ENCODE measurements at regions not wholly inside any gene's neighbourhood (a gene's known extent, or its start where the extent isn't known, plus 50 kb on each side); places are given as distances from the start of the nearest gene placed in this dataset.

DNA sequence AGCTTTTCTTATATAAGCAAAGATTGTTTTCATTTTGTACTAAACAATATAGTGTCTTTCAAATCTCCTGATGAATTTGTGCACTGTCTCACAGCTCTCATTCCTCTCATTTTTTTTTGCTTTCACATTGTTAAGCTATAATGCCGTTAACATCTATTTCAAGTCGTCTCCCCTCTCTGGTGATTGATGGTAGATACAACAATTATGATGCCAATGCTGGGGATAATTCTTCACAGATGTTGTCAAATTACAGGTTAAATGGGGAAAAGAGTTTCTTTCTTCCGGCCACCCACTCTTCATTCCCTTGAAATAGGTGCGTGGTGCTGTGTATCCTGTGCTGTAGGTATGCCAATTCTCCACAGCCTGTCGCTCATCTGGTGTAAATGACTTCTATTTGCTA, 1053.7 kb upstream of the ZEB2 start (continued):
- TF ChIP-seq, protein P1, sequence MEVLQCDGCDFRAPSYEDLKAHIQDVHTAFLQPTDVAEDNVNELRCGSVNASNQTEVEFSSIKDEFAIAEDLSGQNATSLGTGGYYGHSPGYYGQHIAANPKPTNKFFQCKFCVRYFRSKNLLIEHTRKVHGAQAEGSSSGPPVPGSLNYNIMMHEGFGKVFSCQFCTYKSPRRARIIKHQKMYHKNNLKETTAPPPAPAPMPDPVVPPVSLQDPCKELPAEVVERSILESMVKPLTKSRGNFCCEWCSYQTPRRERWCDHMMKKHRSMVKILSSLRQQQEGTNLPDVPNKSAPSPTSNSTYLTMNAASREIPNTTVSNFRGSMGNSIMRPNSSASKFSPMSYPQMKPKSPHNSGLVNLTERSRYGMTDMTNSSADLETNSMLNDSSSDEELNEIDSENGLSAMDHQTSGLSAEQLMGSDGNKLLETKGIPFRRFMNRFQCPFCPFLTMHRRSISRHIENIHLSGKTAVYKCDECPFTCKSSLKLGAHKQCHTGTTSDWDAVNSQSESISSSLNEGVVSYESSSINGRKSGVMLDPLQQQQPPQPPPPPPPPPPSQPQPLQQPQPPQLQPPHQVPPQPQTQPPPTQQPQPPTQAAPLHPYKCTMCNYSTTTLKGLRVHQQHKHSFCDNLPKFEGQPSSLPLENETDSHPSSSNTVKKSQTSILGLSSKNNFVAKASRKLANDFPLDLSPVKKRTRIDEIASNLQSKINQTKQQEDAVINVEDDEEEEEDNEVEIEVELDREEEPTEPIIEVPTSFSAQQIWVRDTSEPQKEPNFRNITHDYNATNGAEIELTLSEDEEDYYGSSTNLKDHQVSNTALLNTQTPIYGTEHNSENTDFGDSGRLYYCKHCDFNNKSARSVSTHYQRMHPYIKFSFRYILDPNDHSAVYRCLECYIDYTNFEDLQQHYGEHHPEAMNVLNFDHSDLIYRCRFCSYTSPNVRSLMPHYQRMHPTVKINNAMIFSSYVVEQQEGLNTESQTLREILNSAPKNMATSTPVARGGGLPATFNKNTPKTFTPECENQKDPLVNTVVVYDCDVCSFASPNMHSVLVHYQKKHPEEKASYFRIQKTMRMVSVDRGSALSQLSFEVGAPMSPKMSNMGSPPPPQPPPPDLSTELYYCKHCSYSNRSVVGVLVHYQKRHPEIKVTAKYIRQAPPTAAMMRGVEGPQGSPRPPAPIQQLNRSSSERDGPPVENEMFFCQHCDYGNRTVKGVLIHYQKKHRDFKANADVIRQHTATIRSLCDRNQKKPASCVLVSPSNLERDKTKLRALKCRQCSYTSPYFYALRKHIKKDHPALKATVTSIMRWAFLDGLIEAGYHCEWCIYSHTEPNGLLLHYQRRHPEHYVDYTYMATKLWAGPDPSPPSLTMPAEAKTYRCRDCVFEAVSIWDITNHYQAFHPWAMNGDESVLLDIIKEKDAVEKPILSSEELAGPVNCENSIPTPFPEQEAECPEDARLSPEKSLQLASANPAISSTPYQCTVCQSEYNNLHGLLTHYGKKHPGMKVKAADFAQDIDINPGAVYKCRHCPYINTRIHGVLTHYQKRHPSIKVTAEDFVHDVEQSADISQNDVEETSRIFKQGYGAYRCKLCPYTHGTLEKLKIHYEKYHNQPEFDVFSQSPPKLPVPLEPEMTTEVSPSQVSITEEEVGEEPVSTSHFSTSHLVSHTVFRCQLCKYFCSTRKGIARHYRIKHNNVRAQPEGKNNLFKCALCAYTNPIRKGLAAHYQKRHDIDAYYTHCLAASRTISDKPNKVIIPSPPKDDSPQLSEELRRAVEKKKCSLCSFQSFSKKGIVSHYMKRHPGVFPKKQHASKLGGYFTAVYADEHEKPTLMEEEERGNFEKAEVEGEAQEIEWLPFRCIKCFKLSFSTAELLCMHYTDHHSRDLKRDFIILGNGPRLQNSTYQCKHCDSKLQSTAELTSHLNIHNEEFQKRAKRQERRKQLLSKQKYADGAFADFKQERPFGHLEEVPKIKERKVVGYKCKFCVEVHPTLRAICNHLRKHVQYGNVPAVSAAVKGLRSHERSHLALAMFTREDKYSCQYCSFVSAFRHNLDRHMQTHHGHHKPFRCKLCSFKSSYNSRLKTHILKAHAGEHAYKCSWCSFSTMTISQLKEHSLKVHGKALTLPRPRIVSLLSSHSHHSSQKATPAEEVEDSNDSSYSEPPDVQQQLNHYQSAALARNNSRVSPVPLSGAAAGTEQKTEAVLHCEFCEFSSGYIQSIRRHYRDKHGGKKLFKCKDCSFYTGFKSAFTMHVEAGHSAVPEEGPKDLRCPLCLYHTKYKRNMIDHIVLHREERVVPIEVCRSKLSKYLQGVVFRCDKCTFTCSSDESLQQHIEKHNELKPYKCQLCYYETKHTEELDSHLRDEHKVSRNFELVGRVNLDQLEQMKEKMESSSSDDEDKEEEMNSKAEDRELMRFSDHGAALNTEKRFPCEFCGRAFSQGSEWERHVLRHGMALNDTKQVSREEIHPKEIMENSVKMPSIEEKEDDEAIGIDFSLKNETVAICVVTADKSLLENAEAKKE (CRISPR knock-in tag; IDR thresholded peaks at IDR 0.05), result no peak
- TF ChIP-seq, protein P2, sequence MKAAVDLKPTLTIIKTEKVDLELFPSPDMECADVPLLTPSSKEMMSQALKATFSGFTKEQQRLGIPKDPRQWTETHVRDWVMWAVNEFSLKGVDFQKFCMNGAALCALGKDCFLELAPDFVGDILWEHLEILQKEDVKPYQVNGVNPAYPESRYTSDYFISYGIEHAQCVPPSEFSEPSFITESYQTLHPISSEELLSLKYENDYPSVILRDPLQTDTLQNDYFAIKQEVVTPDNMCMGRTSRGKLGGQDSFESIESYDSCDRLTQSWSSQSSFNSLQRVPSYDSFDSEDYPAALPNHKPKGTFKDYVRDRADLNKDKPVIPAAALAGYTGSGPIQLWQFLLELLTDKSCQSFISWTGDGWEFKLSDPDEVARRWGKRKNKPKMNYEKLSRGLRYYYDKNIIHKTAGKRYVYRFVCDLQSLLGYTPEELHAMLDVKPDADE (IDR thresholded peaks at IDR 0.05), result no peak

DNA sequence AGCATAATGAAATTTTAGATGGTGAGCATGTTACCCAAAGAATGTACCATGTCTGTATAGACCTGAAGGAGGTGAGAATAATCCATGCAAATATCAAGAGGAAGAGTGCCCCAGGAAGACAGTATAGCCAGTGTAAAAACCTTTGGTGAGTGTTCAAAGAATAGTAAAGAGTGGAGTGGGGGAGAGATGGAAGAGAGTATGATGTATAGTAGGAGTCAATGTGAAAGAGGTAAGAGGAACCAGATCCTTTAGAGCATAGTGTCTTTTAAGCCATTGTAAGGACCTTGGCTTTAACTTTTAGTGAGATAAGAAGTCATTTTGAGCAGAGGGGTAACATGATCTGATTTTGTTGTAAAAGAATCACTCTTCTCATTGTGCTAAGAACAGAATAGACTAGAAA, 1052.3 kb upstream of the ZEB2 start:
- Histone ChIP-seq H3K4me3 (no peak overlapping the region), H3F3A (replicated peaks; ENCODE audit: low read depth) (no peaks in the 10 kb centered on the region), H3K27ac (ENCODE audit: low read depth) (no peak overlapping the region), H3K4me1 (ENCODE audit: insufficient read depth) (no peaks in the 10 kb centered on the region), H4K20me1 (replicated peaks; ENCODE audit: insufficient read depth) (no peaks in the 10 kb centered on the region), H3K4me2 (no peak overlapping the region), H3K36me3 (ENCODE audit: insufficient read depth) (no peaks in the 10 kb centered on the region), H2AFZ (0 out of 2 replicates have a peak overlapping the region, but pooled peaks have one; percentile 23), H3K27me3 (ENCODE audit: insufficient read depth) (no peaks in the 10 kb centered on the region), H3K9me2 (ENCODE audit: insufficient read depth) (0 out of 2 replicates have a peak, but pooled peaks cover 4% of the 10 kb centered on the region), H3K79me2 (replicated peaks; ENCODE audit: insufficient read depth) (no peaks in the 10 kb centered on the region)
- no peaks in the 10 kb centered on the region for H3K27me3 Mint-ChIP-seq (ENCODE audit: insufficient read depth, low read depth, poor library complexity)
- no peaks in the 10 kb centered on the region for H3K36me3 Mint-ChIP-seq (ENCODE audit: low read depth)
- no peaks in the 10 kb centered on the region for H3K9me3 Mint-ChIP-seq
- peaks cover 2% of the 10 kb centered on the region; the same call in 1 of the 3 replicates for H3K4me1 Mint-ChIP-seq
- no peak overlapping the region for H3K27ac Mint-ChIP-seq
- DNase-seq (ENCODE audit: low spot score), result no peak
- no peak overlapping the region for H3K4me3 Mint-ChIP-seq
- no peak for ATAC-seq
- TF ChIP-seq STAT1 (IDR thresholded peaks at IDR 0.05; ENCODE audit: unreplicated experiment), result no peak
- TF ChIP-seq, protein P3, sequence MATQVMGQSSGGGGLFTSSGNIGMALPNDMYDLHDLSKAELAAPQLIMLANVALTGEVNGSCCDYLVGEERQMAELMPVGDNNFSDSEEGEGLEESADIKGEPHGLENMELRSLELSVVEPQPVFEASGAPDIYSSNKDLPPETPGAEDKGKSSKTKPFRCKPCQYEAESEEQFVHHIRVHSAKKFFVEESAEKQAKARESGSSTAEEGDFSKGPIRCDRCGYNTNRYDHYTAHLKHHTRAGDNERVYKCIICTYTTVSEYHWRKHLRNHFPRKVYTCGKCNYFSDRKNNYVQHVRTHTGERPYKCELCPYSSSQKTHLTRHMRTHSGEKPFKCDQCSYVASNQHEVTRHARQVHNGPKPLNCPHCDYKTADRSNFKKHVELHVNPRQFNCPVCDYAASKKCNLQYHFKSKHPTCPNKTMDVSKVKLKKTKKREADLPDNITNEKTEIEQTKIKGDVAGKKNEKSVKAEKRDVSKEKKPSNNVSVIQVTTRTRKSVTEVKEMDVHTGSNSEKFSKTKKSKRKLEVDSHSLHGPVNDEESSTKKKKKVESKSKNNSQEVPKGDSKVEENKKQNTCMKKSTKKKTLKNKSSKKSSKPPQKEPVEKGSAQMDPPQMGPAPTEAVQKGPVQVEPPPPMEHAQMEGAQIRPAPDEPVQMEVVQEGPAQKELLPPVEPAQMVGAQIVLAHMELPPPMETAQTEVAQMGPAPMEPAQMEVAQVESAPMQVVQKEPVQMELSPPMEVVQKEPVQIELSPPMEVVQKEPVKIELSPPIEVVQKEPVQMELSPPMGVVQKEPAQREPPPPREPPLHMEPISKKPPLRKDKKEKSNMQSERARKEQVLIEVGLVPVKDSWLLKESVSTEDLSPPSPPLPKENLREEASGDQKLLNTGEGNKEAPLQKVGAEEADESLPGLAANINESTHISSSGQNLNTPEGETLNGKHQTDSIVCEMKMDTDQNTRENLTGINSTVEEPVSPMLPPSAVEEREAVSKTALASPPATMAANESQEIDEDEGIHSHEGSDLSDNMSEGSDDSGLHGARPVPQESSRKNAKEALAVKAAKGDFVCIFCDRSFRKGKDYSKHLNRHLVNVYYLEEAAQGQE (IDR thresholded peaks at IDR 0.05; ENCODE audit: unreplicated experiment), result no peak
- TF ChIP-seq ZNF331 (CRISPR knock-in tag; IDR thresholded peaks at IDR 0.05; ENCODE audit: low read depth), result no peak
- TF ChIP-seq, protein P4, sequence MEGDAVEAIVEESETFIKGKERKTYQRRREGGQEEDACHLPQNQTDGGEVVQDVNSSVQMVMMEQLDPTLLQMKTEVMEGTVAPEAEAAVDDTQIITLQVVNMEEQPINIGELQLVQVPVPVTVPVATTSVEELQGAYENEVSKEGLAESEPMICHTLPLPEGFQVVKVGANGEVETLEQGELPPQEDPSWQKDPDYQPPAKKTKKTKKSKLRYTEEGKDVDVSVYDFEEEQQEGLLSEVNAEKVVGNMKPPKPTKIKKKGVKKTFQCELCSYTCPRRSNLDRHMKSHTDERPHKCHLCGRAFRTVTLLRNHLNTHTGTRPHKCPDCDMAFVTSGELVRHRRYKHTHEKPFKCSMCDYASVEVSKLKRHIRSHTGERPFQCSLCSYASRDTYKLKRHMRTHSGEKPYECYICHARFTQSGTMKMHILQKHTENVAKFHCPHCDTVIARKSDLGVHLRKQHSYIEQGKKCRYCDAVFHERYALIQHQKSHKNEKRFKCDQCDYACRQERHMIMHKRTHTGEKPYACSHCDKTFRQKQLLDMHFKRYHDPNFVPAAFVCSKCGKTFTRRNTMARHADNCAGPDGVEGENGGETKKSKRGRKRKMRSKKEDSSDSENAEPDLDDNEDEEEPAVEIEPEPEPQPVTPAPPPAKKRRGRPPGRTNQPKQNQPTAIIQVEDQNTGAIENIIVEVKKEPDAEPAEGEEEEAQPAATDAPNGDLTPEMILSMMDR (conservative IDR thresholded peaks at IDR 0.05; ENCODE audit: low read depth in 2 of 2), result no peak

Measured in GM23338 (cell line).